ENCODE measurements at regions not wholly inside any gene's neighbourhood (a gene's known extent, or its start where the extent isn't known, plus 50 kb on each side); places are given as distances from the start of the nearest gene placed in this dataset.
"Not testable (repeated sequence)": the region's sequence is repeated elsewhere in the genome, so short reads cannot be mapped to it uniquely, and the experiment has no call there.

GRCh38 chr4:129278868-129279267 is 182.9 kb downstream of the C4orf33 start:
- Histone ChIP-seq H3K9ac (ENCODE audit: low read length) (no peak overlapping the region), H3K9me3 (ENCODE audit: low read length) (no peaks in the 10 kb centered on the region), H3K4me2 (ENCODE audit: low read length) (no peak overlapping the region), H3K4me3 (ENCODE audit: low read length) (no peak overlapping the region), H3K27me3 (ENCODE audit: insufficient read depth, low read depth, low read length) (no peaks in the 10 kb centered on the region), H3K9me2 (ENCODE audit: insufficient read depth, low read length) (no peaks in the 10 kb centered on the region), H4K20me1 (ENCODE audit: insufficient read depth) (no peaks in the 10 kb centered on the region), H3K27ac (ENCODE audit: low read length) (no peak overlapping the region), H2AFZ (ENCODE audit: low read depth, low read length) (no peak overlapping the region), H3K79me2 (replicated peaks; ENCODE audit: insufficient read depth, low read length) (no peaks in the 10 kb centered on the region), H3F3A (ENCODE audit: insufficient read depth, low read length, poor library complexity, severe bottlenecking) (no peaks in the 10 kb centered on the region), H3K36me3 (ENCODE audit: insufficient read depth, low read length) (no peaks in the 10 kb centered on the region)
- TF ChIP-seq TAF1 (IDR thresholded peaks at IDR 0.05; ENCODE audit: low read depth) = no peak
- TF ChIP-seq EP300 (conservative IDR thresholded peaks at IDR 0.05; ENCODE audit: poor library complexity, severe bottlenecking) = no peak
- no peak for TF ChIP-seq MXI1 (conservative IDR thresholded peaks at IDR 0.05; ENCODE audit: poor library complexity, severe bottlenecking)
- no peak for TF ChIP-seq SMC3 (conservative IDR thresholded peaks at IDR 0.05; ENCODE audit: poor library complexity)
- no peak for TF ChIP-seq REST (IDR thresholded peaks at IDR 0.05; ENCODE audit: borderline replicate concordance)
- no peak for TF ChIP-seq EZH2 (IDR thresholded peaks at IDR 0.05; ENCODE audit: borderline replicate concordance, insufficient read depth, low read length, poor library complexity, severe bottlenecking)
- no peak for TF ChIP-seq POLR2AphosphoS5 (IDR thresholded peaks at IDR 0.05)
- TF ChIP-seq CTCF (IDR thresholded peaks at IDR 0.05; ENCODE audit: poor library complexity, severe bottlenecking) = no peak
- no peak for TF ChIP-seq RAD21 (conservative IDR thresholded peaks at IDR 0.05)

- Histone ChIP-seq H3K4me3 (ENCODE audit: low read length) (peak overlapping the region; percentile 2), H3F3A (ENCODE audit: insufficient read depth, low read length, poor library complexity, severe bottlenecking) (no peaks in the 10 kb centered on the region), H3K79me2 (replicated peaks; ENCODE audit: insufficient read depth, low read length) (no peaks in the 10 kb centered on the region), H3K9ac (ENCODE audit: low read length) (no peak overlapping the region), H3K27me3 (ENCODE audit: insufficient read depth, low read depth, low read length) (no peaks in the 10 kb centered on the region), H2AFZ (ENCODE audit: low read depth, low read length) (no peak overlapping the region), H3K27ac (ENCODE audit: low read length) (peak overlapping the region; percentile 68), H3K36me3 (ENCODE audit: insufficient read depth, low read length) (no peaks in the 10 kb centered on the region), H3K9me3 (ENCODE audit: low read length) (no peaks in the 10 kb centered on the region), H4K20me1 (ENCODE audit: insufficient read depth) (no peaks in the 10 kb centered on the region), H3K9me2 (ENCODE audit: insufficient read depth, low read length) (no peaks in the 10 kb centered on the region), H3K4me2 (ENCODE audit: low read length) (peak overlapping the region; percentile 9)
- no peak for TF ChIP-seq TAF1 (IDR thresholded peaks at IDR 0.05; ENCODE audit: low read depth)
- TF ChIP-seq RAD21 (conservative IDR thresholded peaks at IDR 0.05) = peak; percentile 36
- peak; percentile 90 for TF ChIP-seq POLR2AphosphoS5 (IDR thresholded peaks at IDR 0.05)
- TF ChIP-seq EZH2 (IDR thresholded peaks at IDR 0.05; ENCODE audit: borderline replicate concordance, insufficient read depth, low read length, poor library complexity, severe bottlenecking) = no peak
- TF ChIP-seq REST (IDR thresholded peaks at IDR 0.05; ENCODE audit: borderline replicate concordance) = peak; percentile 84
- peak; percentile 29 for TF ChIP-seq MXI1 (conservative IDR thresholded peaks at IDR 0.05; ENCODE audit: poor library complexity, severe bottlenecking)
- peak; percentile 35 for TF ChIP-seq SMC3 (conservative IDR thresholded peaks at IDR 0.05; ENCODE audit: poor library complexity)
- peak; percentile 98 for TF ChIP-seq EP300 (conservative IDR thresholded peaks at IDR 0.05; ENCODE audit: poor library complexity, severe bottlenecking)
- no peak for TF ChIP-seq CTCF (IDR thresholded peaks at IDR 0.05; ENCODE audit: poor library complexity, severe bottlenecking)
These were observed 186.3 kb downstream of the C4orf33 start for GRCh38 chr4:129282293-129282692.

GRCh38 chr4:129292194-129292593 is 196.2 kb downstream of the C4orf33 start:
- H2AFZ ChIP-seq (ENCODE audit: low read depth, low read length); H3K27me3 ChIP-seq (ENCODE audit: insufficient read depth, low read depth, low read length); H3K36me3 ChIP-seq (ENCODE audit: insufficient read depth, low read length); H3F3A ChIP-seq (ENCODE audit: insufficient read depth, low read length, poor library complexity, severe bottlenecking); H3K4me2 ChIP-seq (ENCODE audit: low read length); H3K27ac ChIP-seq (ENCODE audit: low read length); H3K9me2 ChIP-seq (ENCODE audit: insufficient read depth, low read length); H3K9me3 ChIP-seq (ENCODE audit: low read length); H3K79me2 ChIP-seq (replicated peaks; ENCODE audit: insufficient read depth, low read length); H3K4me3 ChIP-seq (ENCODE audit: low read length); H3K9ac ChIP-seq (ENCODE audit: low read length); H4K20me1 ChIP-seq (ENCODE audit: insufficient read depth): not testable (repeated sequence)

Data from neural cell (in vitro differentiated cells).